ENCODE measurements at regions not wholly inside any gene's neighbourhood (a gene's known extent, or its start where the extent isn't known, plus 50 kb on each side); places are given as distances from the start of the nearest gene placed in this dataset.

GRCh38 chr7:54215424-54215823 lies 326.8 kb upstream of the VSTM2A start:
- TF ChIP-seq CTCF (IDR thresholded peaks at IDR 0.05) (no peak), POLR2A (IDR thresholded peaks at IDR 0.05) (no peak)
